OCI-LY7 (cell line): ENCODE measurements at regions not wholly inside any gene's neighbourhood (a gene's known extent, or its start where the extent isn't known, plus 50 kb on each side); places are given as distances from the start of the nearest gene placed in this dataset.

ENCODE experiments used
- BruUV-seq: library from RNA; stranded (reverse); fragments of 400-500 nt; replicated peaks from 2 replicates; lab custom pipeline; 2021; lab: Mats Ljungman, UMichigan
- CTCF ChIA-PET: fragments of 300-600 bp; sonication (Branson Sonifier 250); formaldehyde crosslinking; loops from one replicate; lab custom pipeline; 2022; ENCODE audit warnings: antibody characterized with exemption; ENCODE audit not compliant: unreplicated experiment; lab: Charles Lee
- POLR2A ChIA-PET: fragments of 300-600 bp; sonication (Branson Sonifier 250); formaldehyde crosslinking; loops from one replicate; lab custom pipeline; 2022; ENCODE audit warnings: antibody characterized with exemption; lab: Charles Lee
- DNase-seq: peaks from one replicate; pipeline ENCODE4 v3.0.0-alpha.2; 2015; ENCODE audit warnings: low spot score
- H2AFZ ChIP-seq: fragments of 200-600 bp; sonication (generic), shearing (Covaris generic); 2 replicates; pipeline ENCODE4 v1.6.1; 2014; ENCODE audit warnings: mild to moderate bottlenecking, antibody characterized with exemption, low read length, moderate library complexity
- H3K27ac ChIP-seq: fragments of 200-600 bp; sonication (generic); 2 replicates; pipeline ENCODE4 v1.5.1; 2014; ENCODE audit warnings: mixed run types, low read depth, mild to moderate bottlenecking, moderate library complexity, low read length, inconsistent platforms; ENCODE audit not compliant: poor library complexity, severe bottlenecking
- H3K36me3 ChIP-seq: fragments of 200-600 bp; sonication (generic); 2 replicates; pipeline ENCODE4 v1.6.1; 2014; ENCODE audit warnings: mild to moderate bottlenecking, antibody characterized with exemption, low read length, moderate library complexity, mixed read lengths; ENCODE audit not compliant: insufficient read depth
- H3K4me1 ChIP-seq: fragments of 200-600 bp; sonication (generic); 2 replicates; pipeline ENCODE4 v1.5.1; 2014; ENCODE audit warnings: mild to moderate bottlenecking, low read length; ENCODE audit not compliant: insufficient read depth, poor library complexity, severe bottlenecking
- H3K4me2 ChIP-seq: fragments of 200-600 bp; sonication (generic); 2 replicates; pipeline ENCODE4 v1.6.1; 2014; ENCODE audit warnings: mild to moderate bottlenecking, low read length
- H3K4me3 ChIP-seq: fragments of 200-600 bp; sonication (generic); 2 replicates; pipeline ENCODE4 v1.5.1; 2014; ENCODE audit warnings: mild to moderate bottlenecking, low read depth, low read length; ENCODE audit not compliant: poor library complexity, severe bottlenecking
- H3K79me2 ChIP-seq: fragments of 200-600 bp; sonication (generic); 2 replicates; pipeline ENCODE4 v1.6.1; 2016; ENCODE audit warnings: low read depth, mild to moderate bottlenecking, low read length, moderate library complexity, mixed read lengths; ENCODE audit not compliant: insufficient read depth
- H3K9me2 ChIP-seq: fragments of 200-600 bp; sonication (generic); 2 replicates; pipeline ENCODE4 v1.6.1; 2016; ENCODE audit warnings: mild to moderate bottlenecking, low read length, mixed read lengths; ENCODE audit not compliant: insufficient read depth
- H3K9me3 ChIP-seq: fragments of 200-600 bp; sonication (generic); 2 replicates; pipeline ENCODE4 v1.6.1; 2014; ENCODE audit warnings: mild to moderate bottlenecking, mixed run types, low read length, mixed read lengths
- H4K20me1 ChIP-seq: fragments of 200-600 bp; sonication (generic); 2 replicates; pipeline ENCODE4 v1.6.1; 2014; ENCODE audit warnings: mild to moderate bottlenecking, antibody characterized with exemption, low read length, moderate library complexity, mixed read lengths; ENCODE audit not compliant: insufficient read depth
- CTCF ChIP-seq: fragments of 200-600 bp; sonication (generic); conservative IDR thresholded peaks from 2 replicates; pipeline ENCODE4 v1.5.1; 2014; ENCODE audit warnings: mild to moderate bottlenecking, antibody characterized with exemption, low read length, moderate library complexity, mixed read lengths
- EZH2phosphoT487 ChIP-seq: fragments of 200-600 bp; sonication (generic); IDR thresholded peaks from 2 replicates; pipeline ENCODE4 v1.6.1; 2018; ENCODE audit warnings: low read depth, borderline replicate concordance, mild to moderate bottlenecking, mixed run types, antibody characterized with exemption, low read length, moderate library complexity, mixed read lengths
- intact Hi-C: fragments of 100-400 bp; cut with micrococcal nuclease; formaldehyde crosslinking; loops from one replicate; pipeline ENCODE4 v1.10.0; 2022; ENCODE audit not compliant: unreplicated experiment

- ChIA-PET POLR2A (no interaction called here), CTCF (no interaction called here)
- intact Hi-C loops: no loop called here
- no peaks in the 10 kb centered on the region for H3K9me3 ChIP-seq
- no peak overlapping the region for H3K4me2 ChIP-seq
- H3K4me3 ChIP-seq: no peak overlapping the region
- no peaks in the 10 kb centered on the region for H3K79me2 ChIP-seq
- no peaks in the 10 kb centered on the region for H3K9me2 ChIP-seq
- no peak overlapping the region for H2AFZ ChIP-seq
- no peak for TF ChIP-seq EZH2phosphoT487
- no peak for TF ChIP-seq CTCF
- DNase-seq: no peak
- no peaks in the 10 kb centered on the region for H3K4me1 ChIP-seq
- H4K20me1 ChIP-seq: no peaks in the 10 kb centered on the region
- H3K36me3 ChIP-seq: no peaks in the 10 kb centered on the region
- no peak overlapping the region for H3K27ac ChIP-seq
- no TSS peak for BruUV-seq
Measured at GRCh38 chr17:22506861-22507260, 814.5 kb downstream of the KCNJ18 start.

- Histone ChIP-seq H3K36me3 (no peaks in the 10 kb centered on the region), H3K4me3 (no peak overlapping the region), H2AFZ (no peak overlapping the region), H3K9me3 (no peaks in the 10 kb centered on the region), H3K9me2 (no peaks in the 10 kb centered on the region), H3K4me1 (no peaks in the 10 kb centered on the region), H4K20me1 (no peaks in the 10 kb centered on the region), H3K27ac (no peak overlapping the region), H3K79me2 (no peaks in the 10 kb centered on the region), H3K4me2 (no peak overlapping the region)
- TF ChIP-seq CTCF (peak; percentile 64), EZH2phosphoT487 (no peak)
- POLR2A ChIA-PET: no interaction called here
- CTCF ChIA-PET: no interaction called here
- intact Hi-C loops: no loop called here
- no TSS peak for BruUV-seq
- peak; percentile 48 for DNase-seq
Measured at GRCh38 chr17:22507823-22508222, 815.5 kb downstream of the KCNJ18 start.

GRCh38 chr17:22510504-22510903 lies 818.2 kb downstream of the KCNJ18 start:
- ChIA-PET CTCF (no interaction called here), POLR2A (no interaction called here)
- Histone ChIP-seq H3K79me2 (no peaks in the 10 kb centered on the region), H3K36me3 (no peaks in the 10 kb centered on the region), H3K27ac (no peak overlapping the region), H3K4me1 (no peaks in the 10 kb centered on the region), H2AFZ (no peak overlapping the region), H3K9me2 (no peaks in the 10 kb centered on the region), H3K4me3 (no peak overlapping the region), H3K9me3 (no peaks in the 10 kb centered on the region), H4K20me1 (no peaks in the 10 kb centered on the region), H3K4me2 (no peak overlapping the region)
- TF ChIP-seq EZH2phosphoT487 (no peak), CTCF (no peak)
- no peak for DNase-seq
- BruUV-seq: no TSS peak
- intact Hi-C loops: no loop called here
